Stimulated activated naive CD8-positive, alpha-beta T cell treated with anti-CD3 and anti-CD28 coated beads, Interleukin-15, Interleukin-2, amounts not matched to agents 100 ng/mL and 50 ng/mL, for 24 hours (primary cell): ENCODE measurements at regions not wholly inside any gene's neighbourhood (a gene's known extent, or its start where the extent isn't known, plus 50 kb on each side); places are given as distances from the start of the nearest gene placed in this dataset.
"Not testable (repeated sequence)": the region's sequence is repeated elsewhere in the genome, so short reads cannot be mapped to it uniquely, and the experiment has no call there.

Experiments
- H3K27ac Mint-ChIP-seq: one replicate; pipeline ENCODE4 v1.8.0; 2021; ENCODE audit warnings: mild to moderate bottlenecking, mixed read lengths
- H3K27me3 Mint-ChIP-seq: one replicate; pipeline ENCODE4 v1.8.0; 2021; ENCODE audit warnings: mixed read lengths
- H3K36me3 Mint-ChIP-seq: one replicate; pipeline ENCODE4 v1.8.0; 2021; ENCODE audit warnings: low read depth, mixed read lengths
- H3K4me1 Mint-ChIP-seq: one replicate; pipeline ENCODE4 v1.8.0; 2021; ENCODE audit warnings: low read depth, mixed read lengths
- H3K4me3 Mint-ChIP-seq: one replicate; pipeline ENCODE4 v1.8.0; 2021; ENCODE audit warnings: mild to moderate bottlenecking, mixed read lengths
- H3K9me3 Mint-ChIP-seq: one replicate; pipeline ENCODE4 v1.8.0; 2021; ENCODE audit warnings: mixed read lengths

DNA sequence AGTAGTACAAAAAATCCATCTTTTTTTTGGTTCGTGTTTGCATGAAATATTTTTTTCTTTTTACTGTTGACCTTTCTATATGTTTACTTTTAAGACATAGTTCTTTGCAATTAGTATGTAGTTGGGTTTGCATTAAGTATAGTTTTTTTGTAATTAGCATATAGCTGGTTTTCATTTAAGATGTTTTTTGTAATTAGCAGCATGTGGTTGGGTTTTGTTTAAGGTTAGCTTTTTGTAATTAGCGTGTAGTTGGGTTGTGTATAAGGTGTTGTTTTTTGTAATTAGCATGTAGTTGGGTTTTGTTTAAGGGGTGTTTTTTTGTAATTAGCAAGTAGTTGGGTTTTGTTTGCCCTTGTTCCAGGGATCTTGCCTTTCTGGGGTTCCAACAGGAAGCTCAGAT, 193.1 kb downstream of the LPIN1 start:
- no peaks in the 10 kb centered on the region for H3K27me3 Mint-ChIP-seq
- no peaks in the 10 kb centered on the region for H3K9me3 Mint-ChIP-seq
- peaks cover 6% of the 10 kb centered on the region for H3K4me1 Mint-ChIP-seq
- no peak overlapping the region for H3K4me3 Mint-ChIP-seq
- H3K36me3 Mint-ChIP-seq: no peaks in the 10 kb centered on the region
- no peak overlapping the region for H3K27ac Mint-ChIP-seq

DNA sequence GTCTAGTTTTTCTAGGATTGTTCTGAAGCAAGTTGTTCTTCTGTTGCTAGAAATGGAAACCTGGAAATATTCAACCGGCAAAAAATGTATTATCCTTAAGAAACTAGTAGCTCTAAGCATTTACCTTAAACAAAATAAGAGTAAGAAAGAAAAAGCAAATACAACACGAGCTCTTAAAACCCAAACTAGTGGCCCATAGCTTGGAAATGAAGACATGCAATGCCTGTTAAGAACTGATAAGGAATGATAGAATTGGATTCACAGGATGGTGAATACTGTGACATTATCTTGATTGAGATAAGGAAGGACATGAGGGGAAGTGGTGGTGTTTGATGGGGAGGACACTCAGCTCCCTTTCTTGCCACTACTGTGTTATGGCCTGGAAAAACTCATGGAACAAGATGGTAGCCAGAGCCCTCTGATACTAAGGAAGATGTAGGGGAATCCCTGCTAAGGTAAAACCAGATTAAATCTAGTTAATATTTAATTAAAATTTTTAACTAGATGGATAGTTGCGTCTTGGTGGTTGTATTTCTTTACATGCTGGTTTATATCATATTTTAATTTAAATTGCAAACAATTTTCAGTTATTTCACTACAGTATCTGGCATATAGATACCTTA, 193.8 kb downstream of the LPIN1 start:
- Mint-ChIP-seq H3K27me3 (no peaks in the 10 kb centered on the region), H3K4me1 (peaks cover 13% of the 10 kb centered on the region), H3K27ac (no peak overlapping the region), H3K9me3 (no peaks in the 10 kb centered on the region), H3K4me3 (no peak overlapping the region), H3K36me3 (no peaks in the 10 kb centered on the region)

DNA sequence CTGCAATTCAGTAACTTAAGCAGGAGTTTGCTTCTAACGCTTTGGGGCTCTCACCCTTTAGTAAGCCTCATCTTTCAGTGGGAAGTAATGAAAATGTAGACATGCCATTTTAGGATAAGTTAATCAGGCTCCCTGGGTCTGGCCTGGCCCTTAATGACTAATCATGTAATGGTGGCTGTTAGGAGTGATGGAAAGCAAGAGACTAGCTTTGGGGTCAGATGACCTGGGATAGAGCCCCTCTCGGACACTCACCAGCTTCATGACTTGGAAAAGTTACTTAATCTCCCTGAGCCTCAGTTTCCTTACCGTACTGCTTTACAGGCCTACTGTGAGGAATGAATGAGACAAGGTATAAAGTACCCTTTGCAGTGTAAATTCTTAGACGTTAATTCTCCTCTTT, 194.4 kb downstream of the LPIN1 start:
- peaks cover 18% of the 10 kb centered on the region for H3K4me1 Mint-ChIP-seq
- H3K27me3 Mint-ChIP-seq: no peaks in the 10 kb centered on the region
- H3K27ac Mint-ChIP-seq: no peak overlapping the region
- no peaks in the 10 kb centered on the region for H3K9me3 Mint-ChIP-seq
- no peaks in the 10 kb centered on the region for H3K36me3 Mint-ChIP-seq
- H3K4me3 Mint-ChIP-seq: no peak overlapping the region

DNA sequence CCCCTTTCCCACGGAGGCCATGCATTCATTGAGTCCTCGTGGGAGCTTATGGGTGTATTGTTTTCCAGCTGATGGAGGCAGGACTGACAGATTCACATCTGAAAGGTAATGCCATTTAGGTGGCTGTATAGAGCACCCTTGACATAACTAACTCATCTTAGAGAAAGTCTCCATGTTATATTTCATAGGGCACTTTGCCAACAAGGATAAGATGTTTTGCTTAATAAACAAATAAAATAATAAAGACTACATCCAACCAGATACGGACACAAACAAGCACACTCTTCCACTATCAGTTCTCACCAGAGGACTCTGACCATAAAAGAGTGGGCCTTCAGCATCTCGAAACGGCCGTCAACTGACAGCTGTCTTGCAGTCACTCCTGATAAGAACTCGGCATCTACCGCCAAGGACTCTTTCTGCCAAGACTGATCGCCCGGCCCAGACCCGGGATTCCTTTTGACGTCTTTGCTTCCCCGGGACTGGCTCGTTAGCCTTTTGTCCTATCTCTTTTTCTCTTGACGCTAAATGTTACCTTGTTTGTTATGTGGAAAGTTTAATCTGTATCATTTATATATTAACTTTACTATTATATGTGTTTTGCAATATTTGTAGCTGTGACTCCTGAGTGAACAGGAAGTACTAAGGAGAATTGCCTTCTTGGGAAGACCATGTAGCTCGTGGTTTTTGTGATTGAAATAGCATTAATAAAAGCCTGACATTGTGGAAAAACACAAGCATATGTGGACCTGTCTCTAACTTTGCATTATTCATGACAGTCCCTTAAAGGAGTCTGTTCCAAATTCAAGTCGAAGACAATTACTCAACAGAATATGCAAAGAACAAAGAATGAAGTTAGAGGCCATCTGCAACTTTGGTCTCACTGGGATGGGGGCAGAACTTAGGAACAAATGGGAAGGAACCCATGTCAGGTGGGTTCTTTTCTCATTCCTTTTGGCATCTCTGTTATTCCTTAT, 195.1 kb downstream of the LPIN1 start:
- H3K9me3 Mint-ChIP-seq: no peaks in the 10 kb centered on the region
- H3K27ac Mint-ChIP-seq: no peak overlapping the region
- no peak overlapping the region for H3K4me3 Mint-ChIP-seq
- peaks cover 20% of the 10 kb centered on the region for H3K4me1 Mint-ChIP-seq
- no peaks in the 10 kb centered on the region for H3K36me3 Mint-ChIP-seq
- no peaks in the 10 kb centered on the region for H3K27me3 Mint-ChIP-seq

DNA sequence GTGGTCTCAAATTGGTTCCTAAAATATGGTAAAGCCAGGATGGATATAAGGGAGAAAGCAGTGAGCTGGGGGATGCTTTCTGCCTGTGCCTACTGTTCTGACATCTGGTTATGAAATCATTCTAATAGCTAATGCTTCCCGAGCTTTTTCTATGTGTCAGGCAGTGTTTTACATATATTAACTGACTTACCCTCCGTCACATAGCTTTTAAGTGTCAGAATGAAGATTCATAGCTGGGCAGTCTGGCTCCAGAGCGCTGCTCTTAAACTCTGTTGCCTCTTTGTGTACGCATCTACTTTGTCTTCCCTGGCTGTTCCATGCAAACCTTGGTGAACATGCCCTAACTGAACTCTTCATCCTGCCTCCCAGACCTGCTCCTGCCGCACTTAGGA, 195.7 kb downstream of the LPIN1 start:
- Mint-ChIP-seq H3K36me3 (no peaks in the 10 kb centered on the region), H3K4me1 (peaks cover 20% of the 10 kb centered on the region), H3K9me3 (peaks cover 4% of the 10 kb centered on the region), H3K27ac (no peak overlapping the region), H3K4me3 (no peak overlapping the region), H3K27me3 (no peaks in the 10 kb centered on the region)

DNA sequence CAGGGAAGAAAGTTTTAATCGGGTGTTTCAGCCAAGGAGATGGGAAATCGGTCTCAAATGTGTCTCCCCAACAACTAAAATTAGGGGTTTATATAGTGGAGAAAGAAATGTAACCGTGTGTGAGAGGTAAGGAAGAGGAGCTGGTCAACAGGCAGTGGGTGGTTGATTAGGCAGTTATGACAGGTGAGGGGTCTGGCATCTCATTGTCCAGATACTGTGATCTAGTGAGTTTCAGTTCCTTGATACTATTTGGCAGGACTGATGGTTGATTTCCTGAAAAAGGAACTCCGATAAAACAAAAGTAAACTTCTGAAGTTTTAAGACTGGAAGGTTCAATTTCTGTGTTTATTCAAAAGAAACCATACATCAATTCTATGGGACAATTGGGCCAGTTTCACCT, 197.9 kb downstream of the LPIN1 start:
- no peak overlapping the region for H3K4me3 Mint-ChIP-seq

DNA sequence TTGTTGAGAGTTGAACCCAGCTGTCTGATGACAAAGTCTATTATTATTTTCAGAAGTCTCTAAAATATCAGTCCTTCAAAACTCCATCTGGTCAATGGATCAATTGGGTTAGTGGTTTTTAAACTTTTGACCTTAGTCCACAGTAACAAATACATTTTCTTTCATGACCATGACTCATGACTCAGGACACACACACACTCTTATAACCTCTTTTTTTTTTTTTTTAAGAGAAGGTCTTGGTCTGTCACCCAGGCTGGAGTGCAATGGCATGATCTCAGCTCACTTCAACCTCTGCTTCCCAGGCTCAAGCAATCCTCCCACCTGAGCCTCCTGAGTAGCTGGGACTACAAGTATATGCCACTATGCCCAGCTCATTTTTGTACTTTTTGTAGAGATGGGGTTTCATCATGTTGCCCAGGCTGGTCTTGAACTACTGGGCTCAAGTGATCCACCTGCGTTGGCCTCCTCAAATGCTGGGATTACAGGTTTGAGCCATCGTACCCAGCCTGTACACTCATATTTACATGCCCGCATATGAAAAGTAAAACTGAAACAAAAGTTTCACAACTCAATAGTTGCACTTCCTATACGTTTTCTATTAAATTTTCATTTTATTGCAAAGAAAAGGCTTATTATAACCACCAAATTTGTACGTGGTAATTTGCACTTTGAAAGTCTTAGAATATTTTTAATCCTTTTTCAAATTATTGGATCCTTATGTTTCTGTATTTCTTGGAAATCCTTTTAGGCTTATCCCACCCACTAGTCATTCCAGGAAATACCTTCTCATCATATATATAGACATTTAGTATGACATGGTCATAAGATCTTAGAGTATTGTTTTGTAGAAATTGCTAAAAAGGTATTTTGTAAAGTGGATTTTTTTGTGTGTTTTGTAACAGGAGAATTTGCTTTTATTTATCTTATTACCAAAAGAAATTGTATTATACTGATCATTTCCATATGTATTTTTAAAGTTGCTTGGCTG, 199.0 kb downstream of the LPIN1 start:
- Mint-ChIP-seq H3K27me3 (no peaks in the 10 kb centered on the region), H3K27ac (peak overlapping the region; percentile 53), H3K36me3 (no peaks in the 10 kb centered on the region), H3K4me1 (peaks cover 30% of the 10 kb centered on the region), H3K9me3 (peaks cover 7% of the 10 kb centered on the region), H3K4me3 (peak overlapping the region; percentile 37)

More for the DNA sequence above, 197.9 kb downstream of the LPIN1 start:
- Mint-ChIP-seq H3K9me3 (peaks cover 7% of the 10 kb centered on the region), H3K4me1 (peaks cover 20% of the 10 kb centered on the region), H3K27ac (peak overlapping the region; percentile 38), H3K36me3 (no peaks in the 10 kb centered on the region), H3K27me3 (no peaks in the 10 kb centered on the region)

DNA sequence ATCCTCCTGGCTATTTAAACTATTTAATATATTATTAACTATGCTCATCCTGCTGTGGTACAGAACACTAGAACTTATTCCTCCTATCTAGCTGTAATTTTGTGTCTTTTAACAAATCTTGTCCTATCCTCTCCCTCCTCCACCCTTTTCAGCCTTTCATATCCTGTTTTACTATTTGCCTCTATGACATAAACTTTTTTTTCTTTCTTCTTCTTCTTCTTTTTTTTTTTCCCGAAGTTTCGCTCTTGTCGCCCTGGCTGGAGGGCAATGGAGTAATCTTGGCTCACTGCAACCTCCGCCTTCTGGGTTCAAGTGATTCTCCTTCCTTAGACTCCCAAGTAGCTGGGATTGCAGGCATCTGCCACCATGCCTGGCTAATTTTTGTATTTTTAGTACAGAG, 201.5 kb downstream of the LPIN1 start:
- H3K27me3 Mint-ChIP-seq: no peaks in the 10 kb centered on the region
- peaks cover 30% of the 10 kb centered on the region for H3K4me1 Mint-ChIP-seq
- H3K36me3 Mint-ChIP-seq: no peaks in the 10 kb centered on the region
- no peak overlapping the region for H3K4me3 Mint-ChIP-seq
- peaks cover 7% of the 10 kb centered on the region for H3K9me3 Mint-ChIP-seq
- H3K27ac Mint-ChIP-seq: no peak overlapping the region

DNA sequence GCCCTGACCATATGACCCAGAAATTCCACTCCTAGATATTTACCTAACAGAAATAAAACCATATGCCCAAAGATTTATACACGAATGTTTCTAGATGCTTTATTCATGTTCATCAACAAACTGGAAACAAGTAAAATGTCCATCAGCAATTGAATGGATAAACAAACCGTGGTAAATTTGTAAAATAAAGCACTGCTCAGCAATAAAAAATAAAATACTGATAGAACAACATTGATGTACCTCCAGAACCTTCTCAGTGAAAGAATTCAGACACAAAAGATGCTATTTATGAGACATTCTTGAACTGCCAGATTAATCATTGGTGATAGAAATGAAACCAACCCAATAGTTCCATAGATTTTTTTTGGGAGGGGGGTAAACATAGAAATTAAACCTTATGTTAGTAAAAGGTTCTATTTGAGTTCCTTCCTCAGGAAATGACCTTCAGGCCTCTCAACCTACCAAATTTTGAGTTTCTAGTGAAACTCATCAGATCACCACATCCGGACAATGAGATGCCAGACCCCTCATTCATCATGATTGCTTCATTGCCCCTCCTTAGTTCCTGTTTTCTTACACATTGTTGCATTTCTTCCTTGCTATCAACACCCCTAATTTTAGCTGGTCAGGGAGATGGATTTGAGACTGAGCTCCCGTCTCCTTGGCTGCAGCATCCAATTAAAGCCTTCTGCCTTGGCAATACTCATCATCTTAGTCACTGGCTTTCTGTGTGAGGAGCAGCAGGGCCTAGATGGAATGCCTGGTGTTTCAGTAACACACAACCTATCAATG, 203.5 kb downstream of the LPIN1 start:
- no peaks in the 10 kb centered on the region for H3K36me3 Mint-ChIP-seq
- no peak overlapping the region for H3K4me3 Mint-ChIP-seq
- no peak overlapping the region for H3K27ac Mint-ChIP-seq
- H3K9me3 Mint-ChIP-seq: peaks cover 12% of the 10 kb centered on the region
- H3K4me1 Mint-ChIP-seq: peaks cover 21% of the 10 kb centered on the region
- peaks cover 15% of the 10 kb centered on the region for H3K27me3 Mint-ChIP-seq

DNA sequence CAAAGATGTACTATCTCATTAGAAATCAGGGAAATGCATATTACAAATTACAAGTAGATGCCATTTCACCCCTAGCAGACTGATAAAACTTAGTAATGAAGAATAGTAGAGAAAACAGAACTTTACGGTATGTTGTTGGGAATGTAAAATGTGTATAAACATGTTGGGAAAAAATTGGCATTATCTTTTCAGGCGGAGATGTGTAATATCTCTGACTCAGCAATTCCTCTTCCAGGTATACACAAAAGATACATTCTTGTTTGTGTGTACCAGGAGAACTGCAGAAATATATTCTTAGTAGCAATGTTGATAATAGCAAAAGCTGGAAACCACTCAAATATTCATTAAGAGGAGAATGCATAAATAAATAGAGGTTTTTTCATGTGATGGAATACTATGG, 204.5 kb downstream of the LPIN1 start:
- Mint-ChIP-seq H3K4me3 (no peak overlapping the region), H3K4me1 (peaks cover 11% of the 10 kb centered on the region), H3K27me3 (peaks cover 16% of the 10 kb centered on the region), H3K36me3 (no peaks in the 10 kb centered on the region), H3K9me3 (peaks cover 12% of the 10 kb centered on the region), H3K27ac (no peak overlapping the region)

DNA sequence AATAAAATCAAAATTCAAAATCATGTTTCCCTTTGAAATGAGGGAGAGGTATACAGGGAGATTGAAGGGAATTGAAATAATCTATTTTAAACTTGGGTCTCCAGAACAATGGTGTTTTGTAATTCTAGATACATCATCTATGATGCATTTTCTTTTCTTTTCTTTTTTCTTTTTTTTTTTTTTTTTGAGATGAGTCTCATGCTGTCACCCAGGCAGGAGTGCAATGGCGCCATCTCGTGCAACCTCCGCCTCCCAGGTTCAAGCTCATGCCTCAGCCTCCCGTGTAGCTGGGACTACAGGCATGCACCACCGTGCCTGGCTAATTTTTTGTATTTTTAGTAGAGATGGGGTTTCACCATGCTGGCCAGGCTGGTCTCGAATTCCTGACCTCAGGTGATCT, 205.1 kb downstream of the LPIN1 start:
- H3K4me3 Mint-ChIP-seq, H3K27ac Mint-ChIP-seq, H3K36me3 Mint-ChIP-seq: not testable (repeated sequence)
- Mint-ChIP-seq H3K4me1 (peaks cover 10% of the 10 kb centered on the region), H3K9me3 (peaks cover 12% of the 10 kb centered on the region), H3K27me3 (peaks cover 16% of the 10 kb centered on the region)

DNA sequence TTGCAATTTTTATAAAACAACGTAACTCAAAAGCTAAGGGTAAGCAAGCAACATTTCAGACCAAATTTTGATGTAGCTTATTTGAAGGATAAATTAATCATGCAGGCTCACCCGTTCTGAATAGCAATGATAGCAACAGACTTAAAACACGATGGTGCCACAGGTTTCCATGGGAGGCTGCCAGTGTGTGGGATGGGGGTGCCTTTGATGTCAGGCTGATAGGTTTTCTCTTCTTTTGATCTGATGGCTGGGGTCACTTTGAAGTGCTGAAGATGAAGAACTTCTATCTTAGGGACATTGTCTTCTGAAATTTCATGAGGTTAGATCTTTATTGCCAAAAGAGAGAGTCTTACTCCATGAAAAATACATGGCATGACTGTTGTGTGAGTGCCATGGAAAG, 206.8 kb downstream of the LPIN1 start:
- Mint-ChIP-seq H3K27me3 (peaks cover 16% of the 10 kb centered on the region), H3K9me3 (peaks cover 5% of the 10 kb centered on the region), H3K27ac (no peak overlapping the region), H3K4me3 (no peak overlapping the region), H3K36me3 (no peaks in the 10 kb centered on the region), H3K4me1 (peaks cover 10% of the 10 kb centered on the region)

DNA sequence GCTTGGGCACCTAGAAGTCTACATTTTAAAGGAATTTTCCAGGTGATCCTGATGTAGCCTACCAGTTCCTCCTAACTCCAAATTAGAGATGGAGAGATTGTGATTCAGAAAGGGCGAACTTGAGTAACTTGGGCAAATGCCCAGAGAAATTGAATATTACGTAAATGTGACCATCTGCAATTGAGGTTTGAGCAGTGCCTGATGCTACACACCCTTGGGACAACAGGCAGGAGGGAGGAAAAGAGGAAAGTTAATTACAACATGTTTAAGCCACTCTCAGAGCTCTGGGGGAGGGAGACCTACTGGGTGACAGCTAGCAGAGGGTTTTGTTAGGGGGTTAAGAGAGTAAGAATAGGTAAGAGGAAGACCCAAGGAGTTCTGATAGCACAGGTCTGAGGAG, 208.9 kb downstream of the LPIN1 start:
- Mint-ChIP-seq H3K36me3 (no peaks in the 10 kb centered on the region), H3K9me3 (peaks cover 5% of the 10 kb centered on the region), H3K4me1 (peaks cover under 1% of the 10 kb centered on the region), H3K27ac (no peak overlapping the region), H3K27me3 (peaks cover 16% of the 10 kb centered on the region), H3K4me3 (no peak overlapping the region)

DNA sequence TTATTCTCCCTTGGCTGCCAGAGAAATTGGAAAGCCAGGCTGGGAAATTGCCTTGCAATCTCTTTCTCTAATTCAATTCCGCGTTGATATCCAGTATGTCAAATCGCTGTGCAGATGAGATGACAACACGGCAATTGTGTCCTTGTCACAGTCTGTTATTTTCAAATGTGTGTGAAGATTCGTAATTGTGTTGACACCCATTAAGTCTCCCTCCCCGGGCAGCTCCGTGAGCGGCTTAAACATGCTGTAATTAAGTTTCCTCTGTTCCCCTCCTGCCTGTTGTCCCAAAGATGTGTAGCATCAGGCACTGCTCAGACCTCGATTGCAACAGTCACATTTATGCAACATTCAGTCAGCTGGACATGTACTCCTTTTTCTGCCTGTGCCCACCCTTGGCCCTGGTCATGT, 209.5 kb downstream of the LPIN1 start:
- H3K27me3 Mint-ChIP-seq: peaks cover 16% of the 10 kb centered on the region

More for the DNA sequence above, 209.5 kb downstream of the LPIN1 start:
- Mint-ChIP-seq H3K4me3 (no peak overlapping the region), H3K9me3 (peaks cover 5% of the 10 kb centered on the region), H3K36me3 (no peaks in the 10 kb centered on the region), H3K4me1 (no peaks in the 10 kb centered on the region), H3K27ac (no peak overlapping the region)
